ENCODE measurements at regions not wholly inside any gene's neighbourhood (a gene's known extent, or its start where the extent isn't known, plus 50 kb on each side); places are given as distances from the start of the nearest gene placed in this dataset.

DNA sequence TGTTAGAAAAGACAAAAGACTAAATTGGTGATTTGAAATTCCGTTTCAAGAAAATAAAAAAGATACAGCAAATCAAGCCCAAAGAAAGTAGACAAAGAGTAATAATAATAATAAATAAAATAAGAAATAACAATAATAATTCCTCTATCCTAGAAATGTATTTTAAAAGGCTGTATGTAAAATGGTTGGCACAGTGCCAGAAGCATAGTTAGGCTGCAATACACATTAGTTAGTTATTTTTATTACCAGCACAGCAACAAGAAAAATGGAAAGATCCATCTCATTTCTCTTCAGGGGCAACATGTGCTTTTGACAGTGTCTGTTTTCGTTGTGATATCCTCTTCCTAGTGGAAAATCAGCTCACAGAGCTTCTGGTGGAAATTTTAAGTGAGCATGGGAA, 174.1 kb upstream of the TMTC1 start:
- Histone ChIP-seq H3K4me3 (ENCODE audit: low read length) (no peak overlapping the region), H3K27me3 (ENCODE audit: insufficient read depth, low read length, poor library complexity, severe bottlenecking) (no peaks in the 10 kb centered on the region), H3K9me3 (ENCODE audit: low read length) (no peaks in the 10 kb centered on the region), H3K4me1 (ENCODE audit: insufficient read depth, low read length) (no peaks in the 10 kb centered on the region), H3K27ac (ENCODE audit: low read depth, low read length) (no peak overlapping the region), H3K36me3 (ENCODE audit: insufficient read depth, low read length) (no peaks in the 10 kb centered on the region)
- Mint-ChIP-seq H3K4me3 (no peak overlapping the region), H3K27ac (no peak overlapping the region), H3K27me3 (no peaks in the 10 kb centered on the region), H3K36me3 (no peaks in the 10 kb centered on the region), H3K9me3 (peaks cover 0 to 4% (median 0%) of the 10 kb centered on the region in 5 donors), H3K4me1 (no peaks in the 10 kb centered on the region)
- ChIA-PET CTCF (no interaction called here), POLR2A (no interaction called here)
- DNase-seq, result no peak

DNA sequence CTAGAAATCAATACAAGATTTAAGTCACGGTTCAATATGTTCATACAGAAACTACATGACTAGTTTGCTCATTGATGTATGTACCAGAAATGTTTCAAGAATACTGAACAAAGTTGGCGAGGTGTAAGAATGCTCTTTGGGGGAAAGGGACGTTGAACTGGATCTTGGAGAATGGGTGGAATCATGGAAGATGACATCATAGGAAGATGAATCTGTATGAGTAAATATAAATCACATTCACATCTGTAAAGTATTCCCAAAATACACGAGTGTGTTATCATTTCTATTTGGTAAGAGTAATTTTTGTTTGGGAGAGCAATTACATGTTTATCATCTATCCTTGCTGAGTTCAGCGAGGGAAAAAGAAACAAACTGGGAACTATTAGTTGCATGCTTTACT, 162.2 kb upstream of the TMTC1 start:
- Histone ChIP-seq H3K36me3 (ENCODE audit: insufficient read depth, low read length) (no peaks in the 10 kb centered on the region), H3K4me3 (ENCODE audit: low read length) (no peak overlapping the region), H3K27ac (ENCODE audit: low read depth, low read length) (no peak overlapping the region), H3K27me3 (ENCODE audit: insufficient read depth, low read length, poor library complexity, severe bottlenecking) (no peaks in the 10 kb centered on the region), H3K9me3 (ENCODE audit: low read length) (no peaks in the 10 kb centered on the region), H3K4me1 (ENCODE audit: insufficient read depth, low read length) (no peaks in the 10 kb centered on the region)
- Mint-ChIP-seq H3K27me3 (no peaks in the 10 kb centered on the region), H3K36me3 (no peaks in the 10 kb centered on the region), H3K4me1 (no peaks in the 10 kb centered on the region), H3K4me3 (no peak overlapping the region), H3K9me3 (peaks cover 0 to 10% (median 0%) of the 10 kb centered on the region in 5 donors), H3K27ac (no peak overlapping the region)
- no peak for DNase-seq
- POLR2A ChIA-PET, result no interaction called here
- CTCF ChIA-PET, result no interaction called here

DNA sequence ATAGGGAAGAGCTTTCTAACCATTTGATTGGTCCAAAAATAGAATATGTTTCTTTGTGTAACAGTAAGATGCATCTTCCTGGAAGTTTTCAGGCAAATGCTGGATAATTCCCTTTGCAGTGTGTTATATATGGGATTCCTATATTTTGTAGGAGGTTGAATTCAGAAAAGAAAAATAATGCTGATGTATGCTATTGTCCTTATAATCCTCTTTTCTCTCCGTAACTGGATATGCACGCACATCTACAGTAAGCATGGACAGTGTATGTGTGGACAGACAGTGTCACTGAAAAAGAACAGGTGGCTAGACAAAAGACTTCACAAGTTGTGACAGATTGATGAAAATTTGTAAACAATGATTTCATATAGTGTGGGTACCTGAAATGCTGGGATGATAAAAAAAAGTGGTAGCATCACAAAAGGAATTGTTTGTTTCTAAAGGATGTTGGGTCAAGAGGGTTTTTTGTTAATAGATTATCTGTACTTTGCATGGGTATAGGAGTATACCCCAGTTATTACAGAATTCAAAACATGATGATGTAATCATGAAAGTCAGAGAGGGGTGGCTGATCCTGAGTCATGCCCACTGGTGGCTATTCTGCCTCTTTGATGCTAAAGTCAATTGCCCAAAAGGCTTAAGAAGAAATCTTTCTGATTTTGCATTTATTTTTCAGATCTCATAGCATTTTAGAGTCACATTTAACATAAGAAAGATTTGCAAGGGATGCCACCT, 160.7 kb upstream of the TMTC1 start:
- H3K27ac ChIP-seq (ENCODE audit: low read depth, low read length), result no peak overlapping the region
- H3K27me3 ChIP-seq (ENCODE audit: insufficient read depth, low read length, poor library complexity, severe bottlenecking), result no peaks in the 10 kb centered on the region
- Mint-ChIP-seq H3K36me3 (no peaks in the 10 kb centered on the region), H3K4me1 (no peaks in the 10 kb centered on the region), H3K4me3 (no peak overlapping the region), H3K9me3 (peaks cover 0 to 8% (median 0%) of the 10 kb centered on the region in 5 donors), H3K27ac (no peak overlapping the region), H3K27me3 (no peaks in the 10 kb centered on the region)
- no peak for DNase-seq
- no peaks in the 10 kb centered on the region for H3K4me1 ChIP-seq (ENCODE audit: insufficient read depth, low read length)
- no peaks in the 10 kb centered on the region for H3K9me3 ChIP-seq (ENCODE audit: low read length)
- ChIA-PET POLR2A (no interaction called here), CTCF (no interaction called here)
- no peaks in the 10 kb centered on the region for H3K36me3 ChIP-seq (ENCODE audit: insufficient read depth, low read length)
- no peak overlapping the region for H3K4me3 ChIP-seq (ENCODE audit: low read length)

DNA sequence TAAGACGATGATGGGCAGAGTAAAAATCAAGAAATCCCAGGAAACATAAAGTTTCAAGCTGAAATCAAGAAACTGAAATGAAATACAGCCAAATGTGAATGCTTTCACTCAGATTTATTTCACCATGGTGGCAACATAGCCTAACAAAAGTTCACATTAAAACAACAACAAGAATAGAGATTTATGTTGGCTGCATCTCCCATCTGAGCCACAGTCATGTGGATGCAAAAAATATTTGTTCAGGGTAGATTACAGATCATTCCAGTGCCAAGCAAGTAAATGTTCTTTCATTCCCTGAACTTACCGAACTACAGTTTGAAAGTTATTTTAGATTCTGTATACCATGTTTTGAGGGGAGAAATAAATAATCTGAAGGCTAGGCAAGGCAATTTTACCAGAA, 159.9 kb upstream of the TMTC1 start:
- H3K27me3 Mint-ChIP-seq, result no peaks in the 10 kb centered on the region
- no peak overlapping the region for H3K4me3 Mint-ChIP-seq
- ChIA-PET CTCF (no interaction called here), POLR2A (no interaction called here)
- no peak overlapping the region for H3K27ac Mint-ChIP-seq
- Histone ChIP-seq H3K9me3 (ENCODE audit: low read length) (no peaks in the 10 kb centered on the region), H3K36me3 (ENCODE audit: insufficient read depth, low read length) (no peaks in the 10 kb centered on the region), H3K27ac (ENCODE audit: low read depth, low read length) (no peak overlapping the region), H3K27me3 (ENCODE audit: insufficient read depth, low read length, poor library complexity, severe bottlenecking) (no peaks in the 10 kb centered on the region), H3K4me3 (ENCODE audit: low read length) (no peak overlapping the region), H3K4me1 (ENCODE audit: insufficient read depth, low read length) (no peaks in the 10 kb centered on the region)
- H3K36me3 Mint-ChIP-seq, result no peaks in the 10 kb centered on the region
- no peak for DNase-seq
- H3K9me3 Mint-ChIP-seq, result peaks cover 0 to 6% (median 0%) of the 10 kb centered on the region in 5 donors
- H3K4me1 Mint-ChIP-seq, result no peaks in the 10 kb centered on the region

DNA sequence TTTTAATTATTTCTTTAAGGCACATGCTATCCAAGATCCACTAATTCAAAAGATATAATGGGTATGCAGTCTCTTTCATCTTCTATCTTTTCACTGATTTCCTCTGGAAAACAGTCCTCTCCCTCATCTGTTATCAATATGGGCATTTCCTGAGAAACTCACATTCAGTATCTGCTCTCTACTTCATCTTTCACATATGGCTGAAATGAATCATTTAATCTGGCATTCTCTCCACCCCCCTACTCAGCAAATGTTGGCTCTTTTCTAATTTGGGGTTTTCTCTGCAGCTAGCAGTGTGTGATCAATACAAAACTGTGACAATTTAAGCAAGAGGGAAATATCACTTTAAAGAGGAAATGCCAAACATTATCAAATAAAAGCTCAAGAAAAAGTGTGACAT, 157.1 kb upstream of the TMTC1 start:
- H3K27me3 ChIP-seq (ENCODE audit: insufficient read depth, low read length, poor library complexity, severe bottlenecking), result no peaks in the 10 kb centered on the region
- H3K27ac Mint-ChIP-seq, result no peak overlapping the region
- no peak overlapping the region for H3K27ac ChIP-seq (ENCODE audit: low read depth, low read length)
- no peaks in the 10 kb centered on the region for H3K4me1 ChIP-seq (ENCODE audit: insufficient read depth, low read length)
- POLR2A ChIA-PET, result no interaction called here
- H3K9me3 Mint-ChIP-seq, result peaks cover 0 to 3% (median 0%) of the 10 kb centered on the region in 5 donors
- H3K36me3 Mint-ChIP-seq, result no peaks in the 10 kb centered on the region
- no peaks in the 10 kb centered on the region for H3K9me3 ChIP-seq (ENCODE audit: low read length)
- no peak for DNase-seq
- H3K36me3 ChIP-seq (ENCODE audit: insufficient read depth, low read length), result no peaks in the 10 kb centered on the region
- CTCF ChIA-PET, result no interaction called here
- no peaks in the 10 kb centered on the region for H3K27me3 Mint-ChIP-seq
- H3K4me3 ChIP-seq (ENCODE audit: low read length), result no peak overlapping the region
- no peak overlapping the region for H3K4me3 Mint-ChIP-seq
- H3K4me1 Mint-ChIP-seq, result no peaks in the 10 kb centered on the region

DNA sequence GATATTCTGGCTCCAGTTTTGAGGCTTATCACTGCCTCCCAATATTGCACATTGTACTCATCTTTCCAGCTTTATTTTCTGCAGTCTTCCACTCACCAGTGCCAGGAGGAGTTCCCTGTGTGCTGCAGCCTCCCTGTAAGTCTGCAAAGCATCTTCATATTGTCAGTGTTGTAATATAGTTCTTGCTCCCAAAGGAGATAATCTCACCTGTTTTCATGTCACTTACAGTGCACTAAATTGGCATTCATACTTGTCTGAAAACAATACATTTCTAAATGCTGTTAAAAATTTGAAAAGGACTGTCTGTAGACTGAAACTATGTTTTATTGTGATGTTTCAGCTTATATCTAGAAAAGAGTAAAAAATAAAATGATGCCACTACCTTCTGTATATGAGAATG, 146.8 kb upstream of the TMTC1 start:
- Mint-ChIP-seq H3K27me3 (peaks cover 0 to 1% of the 10 kb centered on the region in 2 donors), H3K36me3 (no peaks in the 10 kb centered on the region), H3K9me3 (peaks cover 0 to 5% (median 0%) of the 10 kb centered on the region in 5 donors), H3K4me1 (no peaks in the 10 kb centered on the region), H3K27ac (no peak overlapping the region), H3K4me3 (no peak overlapping the region)
- Histone ChIP-seq H3K4me3 (ENCODE audit: low read length) (no peak overlapping the region), H3K27ac (ENCODE audit: low read depth, low read length) (no peak overlapping the region), H3K9me3 (ENCODE audit: low read length) (no peaks in the 10 kb centered on the region), H3K36me3 (ENCODE audit: insufficient read depth, low read length) (no peaks in the 10 kb centered on the region), H3K4me1 (ENCODE audit: insufficient read depth, low read length) (no peaks in the 10 kb centered on the region), H3K27me3 (ENCODE audit: insufficient read depth, low read length, poor library complexity, severe bottlenecking) (no peaks in the 10 kb centered on the region)
- DNase-seq, result no peak
- ChIA-PET CTCF (no interaction called here), POLR2A (no interaction called here)

DNA sequence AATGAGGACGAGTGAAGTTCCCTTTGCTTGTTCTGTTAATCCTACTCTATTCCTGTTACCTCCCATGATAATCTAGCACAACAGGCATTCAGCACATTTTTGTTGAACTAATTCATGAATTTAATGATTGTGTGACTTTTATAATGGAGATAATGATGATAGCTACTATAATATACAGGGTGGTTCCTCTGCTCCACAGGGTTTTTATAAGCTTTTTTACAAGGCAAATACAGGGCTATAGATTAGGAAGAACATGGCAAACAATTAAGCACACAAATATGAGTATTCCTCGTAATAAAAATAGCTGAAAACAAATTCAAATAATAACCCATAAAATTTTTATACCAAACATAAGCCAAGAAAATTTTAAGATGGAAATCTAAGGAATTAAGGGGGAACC, 145.6 kb upstream of the TMTC1 start:
- CTCF ChIA-PET, result no interaction called here
- H3K36me3 Mint-ChIP-seq, result no peaks in the 10 kb centered on the region
- Histone ChIP-seq H3K4me1 (ENCODE audit: insufficient read depth, low read length) (no peaks in the 10 kb centered on the region), H3K27ac (ENCODE audit: low read depth, low read length) (no peak overlapping the region), H3K27me3 (ENCODE audit: insufficient read depth, low read length, poor library complexity, severe bottlenecking) (no peaks in the 10 kb centered on the region), H3K4me3 (ENCODE audit: low read length) (no peak overlapping the region), H3K9me3 (ENCODE audit: low read length) (no peaks in the 10 kb centered on the region), H3K36me3 (ENCODE audit: insufficient read depth, low read length) (no peaks in the 10 kb centered on the region)
- H3K4me1 Mint-ChIP-seq, result no peaks in the 10 kb centered on the region
- H3K27me3 Mint-ChIP-seq, result peaks cover 0 to 1% of the 10 kb centered on the region in 2 donors
- POLR2A ChIA-PET, result no interaction called here
- no peak overlapping the region for H3K27ac Mint-ChIP-seq
- DNase-seq, result no peak
- no peak overlapping the region for H3K4me3 Mint-ChIP-seq
- H3K9me3 Mint-ChIP-seq, result peaks cover 0 to 5% (median 0%) of the 10 kb centered on the region in 5 donors

DNA sequence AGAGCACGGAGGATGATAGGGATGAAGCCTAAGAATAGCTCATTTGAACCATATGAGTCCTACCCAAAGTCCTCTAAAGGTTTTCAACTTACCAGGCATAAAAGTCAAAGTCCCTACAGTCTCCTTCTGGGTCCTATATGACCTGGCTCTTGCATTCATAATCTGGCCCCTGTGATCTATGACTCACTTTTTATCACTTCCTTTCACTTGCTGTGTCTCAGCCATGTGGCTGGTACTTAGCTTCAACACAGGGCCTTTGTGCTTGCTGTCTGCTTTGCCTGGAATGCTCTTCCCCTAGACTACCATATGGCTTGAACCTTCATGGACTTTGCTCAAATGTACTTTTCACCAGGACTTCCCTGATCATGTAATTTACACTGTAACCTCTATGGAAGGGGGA, 137.6 kb upstream of the TMTC1 start:
- Histone ChIP-seq H3K27ac (ENCODE audit: low read depth, low read length) (no peak overlapping the region), H3K9me3 (ENCODE audit: low read length) (no peaks in the 10 kb centered on the region), H3K27me3 (ENCODE audit: insufficient read depth, low read length, poor library complexity, severe bottlenecking) (no peaks in the 10 kb centered on the region), H3K4me1 (ENCODE audit: insufficient read depth, low read length) (no peaks in the 10 kb centered on the region), H3K36me3 (ENCODE audit: insufficient read depth, low read length) (no peaks in the 10 kb centered on the region), H3K4me3 (ENCODE audit: low read length) (no peak overlapping the region)
- H3K27ac Mint-ChIP-seq, result no peak overlapping the region
- no peaks in the 10 kb centered on the region for H3K27me3 Mint-ChIP-seq
- ChIA-PET POLR2A (no interaction called here), CTCF (no interaction called here)
- DNase-seq, result no peak
- no peak overlapping the region for H3K4me3 Mint-ChIP-seq
- H3K4me1 Mint-ChIP-seq, result no peaks in the 10 kb centered on the region
- no peaks in the 10 kb centered on the region for H3K36me3 Mint-ChIP-seq
- peaks cover 0 to 5% (median 1%) of the 10 kb centered on the region in 5 donors for H3K9me3 Mint-ChIP-seq

DNA sequence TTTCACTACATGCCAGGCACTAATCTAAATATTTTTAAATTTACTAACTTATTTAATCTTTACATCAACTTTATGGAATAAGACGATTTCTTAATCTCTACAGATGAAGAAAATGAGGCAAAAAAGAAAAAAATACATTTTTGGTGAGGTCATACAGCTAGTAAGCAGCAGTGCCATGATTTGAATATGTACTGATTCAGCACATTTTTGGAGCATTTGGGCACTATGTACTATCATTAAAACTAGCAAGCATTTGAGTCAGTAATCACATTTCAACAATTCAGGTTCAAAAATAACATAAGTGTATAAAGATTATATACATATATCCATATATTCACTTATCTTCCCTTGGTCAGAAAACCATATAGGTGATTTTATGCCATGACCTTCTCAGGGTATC, 124.4 kb upstream of the TMTC1 start:
- Mint-ChIP-seq H3K36me3 (no peaks in the 10 kb centered on the region), H3K27ac (no peak overlapping the region), H3K4me3 (no peak overlapping the region), H3K4me1 (no peaks in the 10 kb centered on the region), H3K9me3 (peaks cover 0 to 10% (median 3%) of the 10 kb centered on the region in 5 donors), H3K27me3 (no peaks in the 10 kb centered on the region)
- H3K4me1 ChIP-seq (ENCODE audit: insufficient read depth, low read length), result no peaks in the 10 kb centered on the region
- H3K36me3 ChIP-seq (ENCODE audit: insufficient read depth, low read length), result no peaks in the 10 kb centered on the region
- no peak overlapping the region for H3K4me3 ChIP-seq (ENCODE audit: low read length)
- no peak overlapping the region for H3K27ac ChIP-seq (ENCODE audit: low read depth, low read length)
- POLR2A ChIA-PET, result no interaction called here
- CTCF ChIA-PET, result no interaction called here
- H3K27me3 ChIP-seq (ENCODE audit: insufficient read depth, low read length, poor library complexity, severe bottlenecking), result no peaks in the 10 kb centered on the region
- DNase-seq, result no peak
- H3K9me3 ChIP-seq (ENCODE audit: low read length), result no peaks in the 10 kb centered on the region
